GM21423 (cell line): ENCODE measurements at regions not wholly inside any gene's neighbourhood (a gene's known extent, or its start where the extent isn't known, plus 50 kb on each side); places are given as distances from the start of the nearest gene placed in this dataset.

Experiments
- ATAC-seq: cut with Tn5 transposase; IDR thresholded peaks from one replicate; pipeline ENCODE4 v1.9.1; 2021; ENCODE audit warnings: mild to moderate bottlenecking, moderate library complexity; ENCODE audit not compliant: unreplicated experiment

DNA sequence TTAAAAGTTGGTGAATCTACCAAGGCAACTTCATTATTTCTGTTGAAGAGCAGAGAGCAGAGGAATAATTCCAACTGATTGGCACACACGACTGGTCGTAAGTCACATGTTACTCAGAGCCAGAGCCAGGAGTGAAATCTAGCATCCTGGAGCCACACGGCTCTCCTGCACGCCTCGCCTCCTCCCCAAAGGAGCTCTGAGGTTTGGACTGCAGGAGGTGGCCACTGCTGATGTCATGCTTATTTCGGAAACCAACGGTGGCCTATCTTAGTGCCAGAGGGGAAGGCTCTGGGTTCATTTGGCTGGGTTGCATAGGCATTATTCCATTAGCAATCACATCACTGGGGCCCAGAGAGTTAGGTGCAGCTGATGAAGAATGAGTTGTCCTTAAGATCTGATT lies 123.5 kb upstream of the RALGAPA2 start:
- no peak for ATAC-seq

- no peak for ATAC-seq
Measured at GRCh38 chr20:20834008-20834407, 121.6 kb upstream of the RALGAPA2 start.

GRCh38 chr20:20832715-20833114 lies 120.3 kb upstream of the RALGAPA2 start:
- no peak for ATAC-seq

DNA sequence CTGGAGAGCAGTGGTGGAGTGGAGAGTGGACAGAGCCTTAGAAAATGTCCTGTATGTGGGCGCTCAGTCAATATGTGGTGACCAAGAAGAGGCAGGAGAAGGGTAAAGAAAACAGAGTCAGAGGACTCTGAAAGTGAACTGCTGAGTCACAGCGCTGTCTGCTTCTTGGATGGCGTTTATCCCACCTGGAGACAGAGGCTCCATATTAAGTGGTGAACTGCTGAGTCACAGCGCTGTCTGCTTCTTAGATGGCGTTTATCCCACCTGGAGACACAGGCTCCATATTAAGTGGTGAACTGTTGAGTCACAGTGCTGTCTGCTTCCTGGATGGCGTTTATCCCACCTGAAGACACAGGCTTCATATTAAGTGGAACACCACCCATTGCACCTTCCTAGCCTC lies 119.3 kb upstream of the RALGAPA2 start:
- ATAC-seq: no peak

GRCh38 chr20:20829681-20830080 lies 117.2 kb upstream of the RALGAPA2 start:
- no peak for ATAC-seq

GRCh38 chr20:20827992-20828597 lies 115.7 kb upstream of the RALGAPA2 start:
- ATAC-seq: no peak

DNA sequence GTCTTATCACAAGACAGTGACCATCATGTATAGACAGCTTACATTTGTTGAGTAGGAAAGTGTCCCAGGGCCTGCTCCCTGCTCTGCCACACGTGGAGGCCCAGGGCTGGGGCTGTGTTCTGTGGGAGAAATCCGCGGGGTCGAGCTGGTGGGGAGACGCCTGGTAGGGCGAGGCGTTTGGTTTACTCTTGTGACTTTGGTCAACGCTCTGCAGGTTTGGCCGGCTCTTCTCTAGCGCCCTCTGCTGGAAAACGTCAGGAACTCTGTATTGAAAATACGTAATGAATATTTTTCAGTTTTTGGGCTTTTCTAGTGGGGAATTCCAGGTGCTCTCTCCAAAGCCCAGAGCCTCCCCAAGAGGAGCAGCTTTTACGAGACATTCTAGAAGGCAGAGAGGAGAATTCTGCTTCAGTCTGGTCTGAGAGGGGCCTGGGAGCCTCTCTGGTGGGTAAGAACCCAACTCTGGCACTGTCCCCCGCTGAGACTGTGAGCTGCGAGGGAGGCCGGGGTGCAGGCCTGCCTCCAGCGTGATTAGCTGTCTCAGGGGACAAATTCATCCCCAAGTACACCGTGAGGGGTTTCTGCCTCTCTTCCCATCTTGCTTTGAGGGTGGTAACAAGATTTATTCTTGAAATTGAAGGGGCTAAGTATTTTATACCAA lies 112.6 kb upstream of the RALGAPA2 start:
- peak; percentile 64 for ATAC-seq

GRCh38 chr20:20823476-20823881 lies 111.0 kb upstream of the RALGAPA2 start:
- ATAC-seq: no peak

DNA sequence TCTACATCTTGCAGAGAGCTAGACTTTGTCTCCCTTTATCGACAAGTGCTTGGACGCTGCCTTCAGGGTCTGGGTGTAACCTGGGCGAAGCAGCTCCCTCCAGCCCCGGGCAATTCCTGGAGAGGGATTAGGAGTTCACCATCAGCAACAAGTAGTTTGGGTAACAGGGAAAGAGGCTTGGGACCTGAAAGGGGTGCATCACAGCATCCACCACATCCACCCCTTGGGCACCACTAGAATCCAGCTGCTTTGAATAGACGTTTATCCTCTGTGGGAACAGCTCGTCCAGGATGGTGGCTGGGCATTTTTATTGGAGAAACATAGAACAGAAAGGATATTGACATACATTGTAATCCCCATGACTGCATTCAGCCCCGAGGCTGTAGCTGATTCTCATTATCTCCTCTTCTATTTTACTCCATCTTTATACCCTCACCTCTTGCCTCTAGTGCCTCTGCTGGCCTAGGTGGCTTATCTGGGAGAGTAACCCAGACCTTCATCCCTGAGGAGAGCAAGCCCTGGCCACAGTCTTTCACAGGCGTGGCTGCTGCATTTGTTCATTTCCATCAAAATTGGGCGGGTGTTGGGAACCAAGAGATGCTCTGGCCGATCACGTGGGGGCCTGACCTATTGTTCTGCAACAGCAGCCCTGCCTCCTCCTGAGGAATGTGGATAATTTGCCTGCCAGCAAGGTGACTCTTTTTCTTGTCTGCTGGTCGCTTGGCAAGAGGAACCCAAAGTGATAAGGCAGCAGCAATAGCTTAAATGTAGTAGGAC lies 109.2 kb upstream of the RALGAPA2 start:
- no peak for ATAC-seq

- no peak for ATAC-seq
Measured at GRCh38 chr20:20820785-20821483, 108.5 kb upstream of the RALGAPA2 start.

- ATAC-seq: no peak
Measured at GRCh38 chr20:20820104-20820503, 107.7 kb upstream of the RALGAPA2 start.

DNA sequence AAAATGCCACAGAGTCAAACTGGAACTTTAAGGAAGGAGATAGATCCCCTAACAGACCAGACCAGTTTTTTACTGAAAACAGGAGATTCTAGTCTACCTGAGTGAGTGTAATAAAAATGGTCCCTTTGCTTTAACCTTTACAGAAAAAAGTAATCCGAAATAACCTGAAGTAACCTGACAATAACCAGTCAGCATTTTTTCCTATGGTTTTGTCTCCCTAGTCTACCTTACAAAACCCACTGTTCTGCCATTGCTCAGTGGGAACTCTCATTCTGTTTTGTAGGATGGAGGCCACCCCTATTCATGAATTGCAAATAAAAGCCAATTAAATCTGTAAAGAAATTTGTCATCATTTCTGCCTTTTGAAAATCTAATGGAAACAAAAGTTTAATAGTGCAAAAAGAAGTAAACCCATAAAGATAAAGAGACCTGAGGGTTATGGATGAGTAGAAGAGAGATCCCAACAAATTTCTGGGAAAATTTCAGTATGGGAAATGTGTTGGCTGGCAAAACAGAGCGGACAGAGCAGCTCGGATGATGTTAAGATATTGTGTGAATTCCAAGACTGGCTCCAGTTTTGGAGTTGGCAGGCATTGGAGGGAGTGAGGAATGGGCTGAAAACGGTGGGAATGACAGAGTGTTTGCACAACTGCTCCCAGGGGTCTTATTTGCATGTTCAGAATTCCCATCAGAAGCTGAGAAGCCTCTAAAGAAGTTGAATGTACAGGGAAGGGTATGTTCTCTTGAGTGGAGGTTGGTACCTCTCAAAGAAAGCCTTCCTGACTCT lies 104.7 kb upstream of the RALGAPA2 start:
- ATAC-seq: no peak

DNA sequence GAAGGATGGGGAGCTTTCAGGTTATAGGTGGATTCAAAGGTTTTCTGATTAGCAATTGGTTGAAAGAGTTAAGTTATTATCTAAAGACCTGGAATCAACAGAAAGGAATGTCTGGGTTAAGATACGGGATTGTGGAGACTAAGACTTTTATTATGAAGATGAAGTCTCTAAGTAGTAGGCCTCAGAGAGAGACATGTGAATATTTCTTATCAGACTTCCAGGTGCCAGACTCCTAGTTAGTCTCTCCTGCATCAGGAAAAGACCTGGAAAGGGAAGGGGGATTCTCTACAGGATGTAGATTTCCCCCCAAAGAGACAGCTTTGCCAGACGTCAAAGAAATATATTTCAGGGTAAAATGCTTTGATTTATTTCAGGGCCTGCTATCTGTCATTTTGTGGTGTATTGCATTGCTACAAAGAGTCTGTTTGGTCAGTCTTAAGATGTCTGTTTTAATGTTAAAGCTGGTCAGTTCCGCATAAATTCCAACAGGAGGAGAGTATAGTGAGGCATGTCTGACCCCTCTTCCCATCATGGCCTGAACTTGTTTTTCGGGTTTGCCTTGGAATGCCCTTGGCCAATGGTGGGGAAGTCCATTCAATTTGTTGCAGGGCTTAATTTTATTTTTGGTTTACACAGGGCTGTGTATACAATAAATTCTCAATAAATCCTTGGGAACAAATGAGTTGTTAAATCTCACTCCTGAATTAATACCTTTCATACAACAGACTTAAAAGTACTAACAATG lies 103.4 kb upstream of the RALGAPA2 start:
- ATAC-seq: no peak

DNA sequence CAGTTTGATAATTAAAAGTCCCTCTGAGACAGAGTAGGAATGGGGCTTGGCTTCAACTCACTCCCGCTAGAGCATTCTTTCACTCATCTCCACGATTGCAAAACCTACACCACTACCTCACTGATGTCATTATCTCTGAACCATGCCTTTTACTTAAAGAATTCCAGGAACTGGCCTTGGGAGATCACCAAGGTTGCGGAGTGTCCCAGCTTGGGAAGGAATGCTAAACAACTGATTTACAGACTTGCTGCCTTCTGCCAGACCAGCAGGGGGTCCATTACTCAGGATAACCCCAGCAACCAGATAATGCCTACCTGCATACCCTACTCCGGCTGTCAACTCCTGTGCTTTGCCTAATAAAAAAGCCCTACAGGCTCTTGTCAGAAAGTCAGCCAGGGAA lies 102.2 kb upstream of the RALGAPA2 start:
- ATAC-seq: no peak

DNA sequence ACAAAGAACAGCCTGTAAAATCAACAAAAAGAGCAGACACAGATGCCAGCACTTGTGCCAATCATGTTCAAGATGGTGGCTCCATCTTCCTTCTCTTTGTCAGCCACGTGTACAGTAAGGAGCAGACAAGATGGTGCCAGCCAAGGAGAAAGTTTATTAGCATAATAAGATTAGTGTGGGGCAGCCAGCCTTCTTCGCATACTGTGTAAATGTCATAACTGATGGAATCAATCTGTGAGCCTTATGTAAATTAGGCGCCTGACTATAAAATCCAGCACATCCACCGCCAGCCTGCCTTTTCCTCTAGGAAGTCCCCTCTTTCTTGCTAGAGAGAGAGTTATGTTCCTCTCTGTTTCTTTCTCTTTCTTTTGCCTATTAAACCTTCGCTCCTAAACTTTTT lies 99.7 kb upstream of the RALGAPA2 start:
- ATAC-seq: no peak

- ATAC-seq: no peak
Measured at GRCh38 chr20:20808016-20808415, 95.6 kb upstream of the RALGAPA2 start.

- ATAC-seq: no peak
Measured at GRCh38 chr20:20806121-20807095, 94.0 kb upstream of the RALGAPA2 start.

DNA sequence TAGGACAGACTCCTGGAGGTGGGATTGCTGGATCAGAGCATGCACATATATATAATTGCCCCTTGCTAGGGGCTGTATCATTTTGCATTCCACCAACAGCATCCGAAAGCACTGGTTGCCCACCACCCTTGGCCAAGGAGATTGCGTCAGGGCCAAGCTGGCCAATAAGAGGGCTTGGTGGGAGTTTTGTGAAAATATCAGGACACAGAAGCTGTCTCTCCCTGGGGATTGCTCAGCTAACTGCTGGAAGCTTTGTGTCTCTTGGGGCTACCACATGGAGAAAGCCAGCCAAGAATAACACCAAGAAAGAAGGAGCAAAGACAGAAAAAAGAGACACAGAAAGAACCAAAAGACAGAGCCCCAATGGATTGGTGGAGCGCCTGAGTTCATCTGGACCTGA lies 90.6 kb upstream of the RALGAPA2 start:
- no peak for ATAC-seq

DNA sequence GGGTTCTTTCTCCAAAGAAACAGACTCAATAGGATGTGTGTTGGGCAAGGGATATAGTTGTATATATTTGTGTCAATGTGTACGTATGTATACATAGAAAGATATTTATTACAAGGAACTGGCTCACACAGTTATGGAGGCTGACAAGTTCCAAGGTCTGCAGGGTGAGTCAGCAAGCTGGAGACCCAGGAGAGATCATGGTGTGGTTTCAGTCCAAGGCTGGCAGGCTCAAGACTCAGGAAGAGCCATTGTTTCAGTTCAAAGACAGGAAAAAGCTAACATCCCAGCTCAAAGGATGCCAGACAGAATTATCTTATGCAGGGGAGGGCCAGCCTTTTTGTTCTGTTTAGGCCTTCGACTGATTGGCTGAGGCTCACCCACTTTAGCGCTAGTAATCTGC lies 89.9 kb upstream of the RALGAPA2 start:
- no peak for ATAC-seq
